ENCODE measurements at regions not wholly inside any gene's neighbourhood (a gene's known extent, or its start where the extent isn't known, plus 50 kb on each side); places are given as distances from the start of the nearest gene placed in this dataset.

DNA sequence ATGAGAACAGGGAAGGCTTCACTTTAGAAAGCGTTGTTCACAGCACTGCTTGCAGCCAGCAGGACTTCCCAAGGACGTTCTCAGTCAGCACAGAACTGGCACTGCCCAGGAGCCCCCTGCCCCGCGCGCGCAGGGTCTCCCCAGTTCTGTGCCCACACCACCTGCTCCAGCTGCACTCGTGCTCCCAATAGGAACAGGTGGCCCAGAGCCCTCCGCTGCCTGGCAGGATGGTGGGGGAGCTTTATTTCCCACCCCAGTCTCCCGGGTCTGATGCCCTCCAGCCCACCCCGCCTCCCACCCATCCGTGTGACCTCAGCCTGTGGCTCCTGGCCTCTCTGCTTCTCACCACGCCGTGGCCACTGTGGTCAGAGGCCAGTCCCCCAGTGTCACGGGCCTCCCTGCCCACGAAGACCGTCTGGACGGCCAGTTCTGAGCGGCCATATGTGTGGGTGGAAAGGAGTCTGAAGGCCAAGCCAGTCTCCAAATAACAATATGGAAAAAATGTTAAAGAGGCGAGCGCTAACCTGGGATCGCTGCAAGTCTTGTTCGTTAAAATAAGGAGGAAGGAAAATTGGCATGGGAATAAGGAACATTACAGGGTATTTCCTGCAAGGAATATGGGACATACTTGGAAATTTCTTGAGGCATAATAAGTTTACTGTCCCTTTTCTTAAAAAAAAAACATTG is 54.6 kb upstream of the PCSK6 start:
- no peak for DNase-seq (ENCODE audit: low spot score in 2 of 2)
- H3K4me1 ChIP-seq, result no peaks in the 10 kb centered on the region

DNA sequence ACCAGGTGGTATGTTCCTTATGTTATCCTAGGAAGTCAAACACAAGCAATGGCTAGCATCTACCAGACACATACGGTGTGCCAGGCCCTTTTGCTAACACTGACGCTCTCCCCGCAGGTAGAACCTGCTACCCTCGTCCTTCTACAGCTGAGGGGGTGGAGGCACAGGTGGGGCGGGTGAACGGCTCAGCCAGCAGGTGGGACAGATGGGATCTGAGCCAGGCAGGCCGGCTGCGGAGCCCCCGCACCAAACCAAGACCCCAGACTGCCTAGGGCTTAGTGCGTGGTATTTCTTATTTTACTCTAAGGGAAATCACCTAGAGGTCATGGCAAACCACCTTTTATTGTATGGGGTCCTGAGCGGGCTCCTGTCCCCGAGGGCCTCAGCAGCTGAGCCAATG is 53.9 kb upstream of the PCSK6 start:
- in situ Hi-C loops (cut with MboI; ENCODE audit: low sequenced_read_pairs), result no loop called here
- H3K9me3 ChIP-seq, result 0 out of 2 replicates have a peak, but pooled peaks cover 4% of the 10 kb centered on the region
- no peak for DNase-seq (ENCODE audit: low spot score in 2 of 2)
- no peaks in the 10 kb centered on the region for H3K4me1 ChIP-seq
- H3K27me3 ChIP-seq (ENCODE audit: low read depth), result peaks cover 11% of the 10 kb centered on the region
- H3K4me3 ChIP-seq, result no peak overlapping the region
- H3K36me3 ChIP-seq (replicated peaks), result no peaks in the 10 kb centered on the region

More for the DNA sequence above, 54.6 kb upstream of the PCSK6 start:
- no peak overlapping the region for H3K4me3 ChIP-seq
- H3K27me3 ChIP-seq (ENCODE audit: low read depth), result peaks cover 11% of the 10 kb centered on the region
- no peaks in the 10 kb centered on the region for H3K36me3 ChIP-seq (replicated peaks)
- in situ Hi-C loops (cut with MboI; ENCODE audit: low sequenced_read_pairs), result no loop called here
- 0 out of 2 replicates have a peak, but pooled peaks cover 4% of the 10 kb centered on the region for H3K9me3 ChIP-seq

DNA sequence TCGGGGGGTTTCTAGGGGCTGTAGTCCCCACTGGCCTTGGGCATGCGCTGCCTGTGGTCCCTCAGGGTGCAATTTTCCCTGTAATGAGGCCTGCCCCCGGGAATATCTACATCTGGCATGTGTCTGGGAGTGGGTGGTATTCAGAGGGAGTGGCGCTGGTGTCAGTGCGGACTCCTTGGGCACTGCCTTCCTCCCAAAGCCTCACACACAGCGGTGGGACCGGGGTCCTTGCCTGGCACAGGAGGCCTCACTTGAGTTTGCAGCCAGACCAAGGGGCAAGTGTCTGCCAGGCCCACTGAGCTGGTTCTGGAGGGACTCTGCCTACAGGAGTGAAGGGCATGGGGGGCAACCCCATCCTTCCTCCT is 53.5 kb upstream of the PCSK6 start:
- in situ Hi-C loops (cut with MboI; ENCODE audit: low sequenced_read_pairs), result no loop called here
- Histone ChIP-seq H3K9me3 (0 out of 2 replicates have a peak, but pooled peaks cover 4% of the 10 kb centered on the region), H3K4me1 (no peaks in the 10 kb centered on the region), H3K36me3 (replicated peaks) (no peaks in the 10 kb centered on the region), H3K4me3 (no peak overlapping the region), H3K27me3 (ENCODE audit: low read depth) (peaks cover 7% of the 10 kb centered on the region)
- no peak for DNase-seq (ENCODE audit: low spot score in 2 of 2)

DNA sequence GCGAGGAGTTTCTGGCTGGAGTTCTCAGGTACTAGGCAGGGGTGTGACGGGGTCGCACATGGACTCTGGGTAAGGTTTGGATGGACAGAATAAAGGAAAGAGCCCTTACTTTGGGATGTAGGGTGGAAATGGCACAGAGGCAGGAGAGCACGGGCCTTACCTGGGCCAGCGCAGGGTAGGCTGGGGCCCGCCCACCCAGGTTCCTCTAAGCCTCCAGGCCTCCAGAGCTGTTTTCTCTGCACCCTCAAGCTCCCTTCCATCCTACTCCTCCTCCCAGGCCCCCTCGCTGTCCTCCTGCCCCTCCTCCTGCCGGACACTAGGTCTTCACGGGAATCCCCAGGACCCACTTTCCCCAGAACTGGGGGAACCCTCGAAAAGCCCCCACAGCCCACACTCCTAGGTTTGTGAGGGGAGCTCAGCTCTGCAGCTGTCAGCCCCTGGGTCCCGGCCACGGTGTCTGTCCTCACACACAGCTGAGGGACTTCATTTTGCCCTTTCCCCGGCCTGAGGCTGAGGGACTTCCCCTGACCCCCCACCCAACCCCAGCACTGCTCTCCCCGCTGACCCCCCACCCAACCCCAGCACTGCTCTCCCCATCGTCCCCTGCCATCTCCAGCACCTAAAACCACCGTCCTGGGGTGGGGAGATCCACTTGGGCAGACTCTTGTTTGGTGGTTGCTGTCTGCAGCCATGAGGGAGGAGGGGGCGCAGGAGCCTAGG is 53.0 kb upstream of the PCSK6 start:
- no peak overlapping the region for H3K4me3 ChIP-seq
- H3K4me1 ChIP-seq, result no peaks in the 10 kb centered on the region
- H3K9me3 ChIP-seq, result 0 out of 2 replicates have a peak, but pooled peaks cover 2% of the 10 kb centered on the region
- peak in 1 of 2 experiments; percentile 29 for DNase-seq (ENCODE audit: low spot score in 2 of 2)
- no peaks in the 10 kb centered on the region for H3K36me3 ChIP-seq (replicated peaks)
- in situ Hi-C loops (cut with MboI; ENCODE audit: low sequenced_read_pairs), result no loop called here
- H3K27me3 ChIP-seq (ENCODE audit: low read depth), result peaks cover 2% of the 10 kb centered on the region

DNA sequence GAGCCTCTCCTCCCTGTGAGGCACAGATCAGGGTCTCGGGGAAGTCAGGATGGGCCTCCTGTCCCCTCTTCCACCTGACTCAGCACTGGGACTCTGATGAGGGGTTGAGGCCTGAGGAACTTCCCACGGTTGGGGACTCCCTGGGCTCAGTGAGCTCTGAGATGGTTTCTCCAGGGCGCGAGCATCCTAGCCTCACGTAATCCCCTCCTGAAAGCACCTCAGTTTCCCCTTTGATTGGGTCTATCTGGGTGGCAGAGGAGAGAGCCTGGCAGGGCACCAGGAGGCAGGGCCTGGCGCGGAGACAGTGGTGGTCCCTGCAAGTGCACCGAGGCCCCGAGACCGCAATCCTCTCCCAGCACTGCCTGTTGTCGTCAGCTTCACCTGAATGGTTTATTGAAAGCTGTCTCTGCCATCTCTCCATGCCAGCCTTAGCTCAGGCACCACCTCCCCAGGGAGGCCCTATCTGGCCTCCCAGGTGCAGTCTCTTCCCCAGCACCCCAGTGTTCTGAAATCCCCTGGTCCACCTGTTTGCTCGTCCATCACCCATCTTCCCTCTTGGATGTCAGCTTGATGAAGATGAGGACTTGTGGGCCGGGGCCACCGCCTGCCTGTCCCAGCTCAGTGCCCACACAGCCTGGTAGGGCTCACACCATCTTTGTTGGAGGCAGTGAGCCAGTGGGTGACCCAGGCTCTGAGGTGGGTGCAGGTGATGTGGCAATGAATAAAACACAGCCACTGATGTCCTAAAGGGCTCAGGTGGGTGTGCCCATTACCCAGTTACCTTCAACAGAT is 52.2 kb upstream of the PCSK6 start:
- in situ Hi-C loops (cut with MboI; ENCODE audit: low sequenced_read_pairs), result no loop called here
- H3K4me1 ChIP-seq, result no peaks in the 10 kb centered on the region
- H3K36me3 ChIP-seq (replicated peaks), result no peaks in the 10 kb centered on the region
- no peak overlapping the region for H3K4me3 ChIP-seq
- DNase-seq (ENCODE audit: low spot score in 2 of 2), result no peak
- H3K27me3 ChIP-seq (ENCODE audit: low read depth), result no peaks in the 10 kb centered on the region; the same call in 1 of the 2 replicates
- no peaks in the 10 kb centered on the region for H3K9me3 ChIP-seq

DNA sequence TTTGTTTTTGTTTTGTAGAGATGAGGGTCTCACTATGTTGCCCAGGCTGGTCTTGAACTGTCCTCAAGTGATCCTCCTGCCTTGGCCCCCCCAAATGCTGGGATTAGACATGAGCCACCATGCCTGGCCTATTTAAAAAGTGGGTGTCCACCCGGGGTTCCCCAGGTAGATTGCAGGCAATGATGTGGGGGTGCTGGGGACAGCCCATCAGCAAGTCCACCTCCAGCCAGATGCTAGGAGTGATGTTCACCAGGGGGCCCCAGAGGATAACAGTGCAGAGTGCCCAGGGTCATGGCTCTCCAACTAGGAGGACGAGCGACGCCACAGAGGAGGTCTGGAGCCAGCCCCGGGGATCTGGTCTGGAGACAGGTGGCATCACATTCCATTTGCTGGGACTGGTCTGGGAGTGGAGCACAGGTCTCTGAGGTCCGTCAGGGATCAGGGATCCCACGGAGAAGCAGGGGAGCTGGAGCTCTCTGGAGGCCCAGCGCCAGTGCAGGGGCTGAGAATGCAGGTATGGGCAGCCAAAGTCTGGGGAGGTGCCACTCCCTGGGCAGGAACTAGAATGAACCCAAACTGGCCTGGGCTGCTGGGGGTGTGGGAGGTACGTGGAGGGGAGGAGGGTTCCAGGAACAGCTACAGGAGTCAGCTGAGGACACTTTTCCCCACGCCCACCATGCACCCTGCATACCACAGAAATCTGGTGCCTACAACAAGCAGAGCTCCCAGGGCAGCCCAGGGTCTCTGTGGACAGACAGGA is 51.2 kb upstream of the PCSK6 start:
- H3K9me3 ChIP-seq, result no peaks in the 10 kb centered on the region
- in situ Hi-C loops (cut with MboI; ENCODE audit: low sequenced_read_pairs), result no loop called here
- H3K27me3 ChIP-seq (ENCODE audit: low read depth), result no peaks in the 10 kb centered on the region
- DNase-seq (ENCODE audit: low spot score in 2 of 2), result peak in 1 of 2 experiments; percentile 4
- H3K4me3 ChIP-seq, result no peak overlapping the region
- H3K4me1 ChIP-seq, result no peaks in the 10 kb centered on the region
- no peaks in the 10 kb centered on the region for H3K36me3 ChIP-seq (replicated peaks)

DNA sequence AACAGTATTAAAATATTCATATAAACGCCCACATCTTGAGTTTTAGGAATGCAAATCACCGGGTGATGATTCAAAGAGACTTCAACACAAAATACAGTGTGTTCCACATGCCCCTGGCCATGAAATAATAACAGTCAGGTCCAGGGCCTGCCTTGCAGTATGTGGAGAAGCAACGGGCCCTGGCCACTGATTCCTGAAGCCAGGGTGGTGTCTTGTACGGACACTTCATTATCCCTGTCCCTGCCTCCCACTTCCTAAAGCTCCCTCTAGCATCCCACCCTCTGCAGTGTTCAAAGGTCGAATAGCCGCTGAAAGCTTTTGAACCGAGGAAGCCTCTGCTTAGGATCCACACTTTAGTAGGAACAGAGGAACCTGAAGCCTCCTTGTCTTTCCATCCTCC is 50.4 kb upstream of the PCSK6 start:
- in situ Hi-C loops (cut with MboI; ENCODE audit: low sequenced_read_pairs), result no loop called here
- Histone ChIP-seq H3K27me3 (ENCODE audit: low read depth) (no peaks in the 10 kb centered on the region), H3K4me3 (no peak overlapping the region), H3K4me1 (no peaks in the 10 kb centered on the region), H3K36me3 (replicated peaks) (no peaks in the 10 kb centered on the region), H3K9me3 (no peaks in the 10 kb centered on the region)
- DNase-seq (ENCODE audit: low spot score in 2 of 2), result peak in 1 of 2 experiments; percentile 0

DNA sequence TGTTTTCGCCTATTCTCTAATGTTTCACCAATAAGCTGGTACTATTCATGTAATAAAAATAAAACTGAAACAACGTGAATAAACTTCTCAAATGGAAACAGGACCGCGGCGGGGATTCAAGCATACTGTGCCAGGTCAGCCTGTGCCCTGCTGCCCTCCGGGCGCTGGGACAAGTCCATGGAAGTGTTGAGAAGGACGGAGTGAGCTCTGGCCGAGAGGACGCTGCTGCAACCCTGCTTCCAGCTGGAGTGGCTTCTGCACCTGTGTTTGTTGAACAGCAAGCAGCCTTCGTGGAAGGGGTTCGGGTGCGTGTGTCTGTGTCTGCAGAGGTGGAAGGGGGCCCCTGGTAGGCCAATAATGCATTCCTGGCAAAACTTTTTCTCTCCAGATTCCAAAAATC is 50.0 kb upstream of the PCSK6 start:
- Histone ChIP-seq H3K4me1 (no peaks in the 10 kb centered on the region), H3K36me3 (replicated peaks) (no peaks in the 10 kb centered on the region), H3K9me3 (no peaks in the 10 kb centered on the region), H3K27me3 (ENCODE audit: low read depth) (no peaks in the 10 kb centered on the region), H3K4me3 (no peak overlapping the region)
- in situ Hi-C loops (cut with MboI; ENCODE audit: low sequenced_read_pairs), result no loop called here
- no peak for DNase-seq (ENCODE audit: low spot score in 2 of 2)
